ENCODE measurements at regions not wholly inside any gene's neighbourhood (a gene's known extent, or its start where the extent isn't known, plus 50 kb on each side); places are given as distances from the start of the nearest gene placed in this dataset.

- TF ChIP-seq, protein P1, sequence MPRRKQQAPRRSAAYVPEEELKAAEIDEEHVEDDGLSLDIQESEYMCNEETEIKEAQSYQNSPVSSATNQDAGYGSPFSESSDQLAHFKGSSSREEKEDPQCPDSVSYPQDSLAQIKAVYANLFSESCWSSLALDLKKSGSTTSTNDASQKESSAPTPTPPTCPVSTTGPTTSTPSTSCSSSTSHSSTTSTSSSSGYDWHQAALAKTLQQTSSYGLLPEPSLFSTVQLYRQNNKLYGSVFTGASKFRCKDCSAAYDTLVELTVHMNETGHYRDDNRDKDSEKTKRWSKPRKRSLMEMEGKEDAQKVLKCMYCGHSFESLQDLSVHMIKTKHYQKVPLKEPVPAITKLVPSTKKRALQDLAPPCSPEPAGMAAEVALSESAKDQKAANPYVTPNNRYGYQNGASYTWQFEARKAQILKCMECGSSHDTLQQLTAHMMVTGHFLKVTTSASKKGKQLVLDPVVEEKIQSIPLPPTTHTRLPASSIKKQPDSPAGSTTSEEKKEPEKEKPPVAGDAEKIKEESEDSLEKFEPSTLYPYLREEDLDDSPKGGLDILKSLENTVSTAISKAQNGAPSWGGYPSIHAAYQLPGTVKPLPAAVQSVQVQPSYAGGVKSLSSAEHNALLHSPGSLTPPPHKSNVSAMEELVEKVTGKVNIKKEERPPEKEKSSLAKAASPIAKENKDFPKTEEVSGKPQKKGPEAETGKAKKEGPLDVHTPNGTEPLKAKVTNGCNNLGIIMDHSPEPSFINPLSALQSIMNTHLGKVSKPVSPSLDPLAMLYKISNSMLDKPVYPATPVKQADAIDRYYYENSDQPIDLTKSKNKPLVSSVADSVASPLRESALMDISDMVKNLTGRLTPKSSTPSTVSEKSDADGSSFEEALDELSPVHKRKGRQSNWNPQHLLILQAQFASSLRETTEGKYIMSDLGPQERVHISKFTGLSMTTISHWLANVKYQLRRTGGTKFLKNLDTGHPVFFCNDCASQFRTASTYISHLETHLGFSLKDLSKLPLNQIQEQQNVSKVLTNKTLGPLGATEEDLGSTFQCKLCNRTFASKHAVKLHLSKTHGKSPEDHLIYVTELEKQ (tag by site-specific recombination; IDR thresholded peaks at IDR 0.05; ENCODE audit: borderline replicate concordance) = no peak
- TF ChIP-seq, protein P2, sequence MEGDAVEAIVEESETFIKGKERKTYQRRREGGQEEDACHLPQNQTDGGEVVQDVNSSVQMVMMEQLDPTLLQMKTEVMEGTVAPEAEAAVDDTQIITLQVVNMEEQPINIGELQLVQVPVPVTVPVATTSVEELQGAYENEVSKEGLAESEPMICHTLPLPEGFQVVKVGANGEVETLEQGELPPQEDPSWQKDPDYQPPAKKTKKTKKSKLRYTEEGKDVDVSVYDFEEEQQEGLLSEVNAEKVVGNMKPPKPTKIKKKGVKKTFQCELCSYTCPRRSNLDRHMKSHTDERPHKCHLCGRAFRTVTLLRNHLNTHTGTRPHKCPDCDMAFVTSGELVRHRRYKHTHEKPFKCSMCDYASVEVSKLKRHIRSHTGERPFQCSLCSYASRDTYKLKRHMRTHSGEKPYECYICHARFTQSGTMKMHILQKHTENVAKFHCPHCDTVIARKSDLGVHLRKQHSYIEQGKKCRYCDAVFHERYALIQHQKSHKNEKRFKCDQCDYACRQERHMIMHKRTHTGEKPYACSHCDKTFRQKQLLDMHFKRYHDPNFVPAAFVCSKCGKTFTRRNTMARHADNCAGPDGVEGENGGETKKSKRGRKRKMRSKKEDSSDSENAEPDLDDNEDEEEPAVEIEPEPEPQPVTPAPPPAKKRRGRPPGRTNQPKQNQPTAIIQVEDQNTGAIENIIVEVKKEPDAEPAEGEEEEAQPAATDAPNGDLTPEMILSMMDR (tag by site-specific recombination; IDR thresholded peaks at IDR 0.05) = no peak
- TF ChIP-seq ZNF600 (tag by site-specific recombination; IDR thresholded peaks at IDR 0.05) (no peak), ZNF37A (tag by site-specific recombination; IDR thresholded peaks at IDR 0.05) (no peak), REST (tag by site-specific recombination; IDR thresholded peaks at IDR 0.05) (no peak), ZNF423 (tag by site-specific recombination; IDR thresholded peaks at IDR 0.05) (no peak), KLF16 (tag by site-specific recombination; IDR thresholded peaks at IDR 0.05) (no peak), ZNF560 (tag by site-specific recombination; IDR thresholded peaks at IDR 0.05; ENCODE audit: borderline replicate concordance) (no peak), YY1 (tag by site-specific recombination; IDR thresholded peaks at IDR 0.05) (no peak), ZNF473 (tag by site-specific recombination; IDR thresholded peaks at IDR 0.05) (no peak), ZNF169 (tag by site-specific recombination; IDR thresholded peaks at IDR 0.05) (no peak)
These were observed 146.7 kb upstream of the ACVR2A start for GRCh38 chr2:147698166-147698565.

All from HEK293 (cell line).